Cardiac muscle cell (in vitro differentiated cells and primary cell): ENCODE measurements at regions not wholly inside any gene's neighbourhood (a gene's known extent, or its start where the extent isn't known, plus 50 kb on each side); places are given as distances from the start of the nearest gene placed in this dataset.

Experiments used
- DNase-seq, 2 donors: peaks; one replicate each; pipeline versions ENCODE4 v3.0.0 to v3.0.0-alpha.2; 2010 to 2017; ENCODE audit warnings: low read depth in 1 of 2, low spot score in 1 of 2
- H3K27ac ChIP-seq: fragments of 200-600 bp; sonication (generic); 2 replicates; pipeline ENCODE4 v1.5.1; 2016
- H3K27me3 ChIP-seq: fragments of 200-600 bp; sonication (generic); 2 replicates; pipeline ENCODE4 v1.6.0; 2016; ENCODE audit warnings: control low read depth
- H3K36me3 ChIP-seq: fragments of 200-600 bp; sonication (generic); 2 replicates; pipeline ENCODE4 v1.5.1; 2016; ENCODE audit warnings: control low read depth
- H3K4me1 ChIP-seq: fragments of 200-600 bp; sonication (generic); 2 replicates; pipeline ENCODE4 v1.8.1; 2017; ENCODE audit warnings: low read depth, mild to moderate bottlenecking, mixed run types
- H3K4me3 ChIP-seq: fragments of 200-600 bp; sonication (generic); 2 replicates; pipeline ENCODE4 v1.5.1; 2016; ENCODE audit warnings: mild to moderate bottlenecking
- H3K9me3 ChIP-seq: fragments of 200-600 bp; sonication (generic); 2 replicates; pipeline ENCODE4 v1.5.1; 2017; ENCODE audit warnings: low read depth, mild to moderate bottlenecking, control low read depth
- CTCF ChIP-seq: IDR thresholded peaks from 2 replicates; pipeline ENCODE4 v1.5.1; 2012; ENCODE audit warnings: low read depth, mild to moderate bottlenecking, low read length

- DNase-seq, result no peak
- Histone ChIP-seq H3K27ac (no peak overlapping the region), H3K4me1 (no peaks in the 10 kb centered on the region), H3K27me3 (no peaks in the 10 kb centered on the region), H3K4me3 (no peak overlapping the region), H3K36me3 (no peaks in the 10 kb centered on the region), H3K9me3 (no peaks in the 10 kb centered on the region)
- no peak for TF ChIP-seq CTCF
Observed at GRCh38 chr18:73962256-73962655, 185.4 kb downstream of the FBXO15 start.

GRCh38 chr18:73961804-73962203 lies 185.8 kb downstream of the FBXO15 start:
- Histone ChIP-seq H3K9me3 (no peaks in the 10 kb centered on the region), H3K36me3 (no peaks in the 10 kb centered on the region), H3K4me1 (no peaks in the 10 kb centered on the region), H3K27me3 (no peaks in the 10 kb centered on the region), H3K4me3 (no peak overlapping the region), H3K27ac (no peak overlapping the region)
- no peak for DNase-seq
- no peak for TF ChIP-seq CTCF

GRCh38 chr18:73959352-73959751 lies 188.3 kb downstream of the FBXO15 start:
- no peaks in the 10 kb centered on the region for H3K36me3 ChIP-seq
- no peak for DNase-seq

GRCh38 chr18:73954268-73954667 lies 193.4 kb downstream of the FBXO15 start:
- DNase-seq, result no peak
- Histone ChIP-seq H3K27ac (no peak overlapping the region), H3K9me3 (no peaks in the 10 kb centered on the region), H3K36me3 (no peaks in the 10 kb centered on the region), H3K4me1 (no peaks in the 10 kb centered on the region), H3K4me3 (no peak overlapping the region), H3K27me3 (no peaks in the 10 kb centered on the region)
- no peak for TF ChIP-seq CTCF

More at GRCh38 chr18:73959352-73959751, 188.3 kb downstream of the FBXO15 start:
- H3K4me3 ChIP-seq, result no peak overlapping the region
- H3K27me3 ChIP-seq, result no peaks in the 10 kb centered on the region
- H3K4me1 ChIP-seq, result no peaks in the 10 kb centered on the region
- no peaks in the 10 kb centered on the region for H3K9me3 ChIP-seq
- H3K27ac ChIP-seq, result no peak overlapping the region
- no peak for TF ChIP-seq CTCF

- H3K27me3 ChIP-seq, result no peaks in the 10 kb centered on the region
- no peak for TF ChIP-seq CTCF
- no peak overlapping the region for H3K4me3 ChIP-seq
- no peaks in the 10 kb centered on the region for H3K36me3 ChIP-seq
- no peak overlapping the region for H3K27ac ChIP-seq
- H3K9me3 ChIP-seq, result no peaks in the 10 kb centered on the region
- DNase-seq, result no peak
- H3K4me1 ChIP-seq, result no peaks in the 10 kb centered on the region
Observed at GRCh38 chr18:73952296-73952946, 195.2 kb downstream of the FBXO15 start.
